GM23338 (cell line): ENCODE measurements at regions not wholly inside any gene's neighbourhood (a gene's known extent, or its start where the extent isn't known, plus 50 kb on each side); places are given as distances from the start of the nearest gene placed in this dataset.

ENCODE experiments used
- ATAC-seq: fragments of 200-7000 bp; cut with Tn5 transposase; 3 replicates; pipeline ENCODE4 v1.9.1; 2020
- DNase-seq: peaks from one replicate; pipeline ENCODE4 v3.0.0-alpha.2; 2015; ENCODE audit warnings: low spot score
- H2AFZ ChIP-seq: fragments of 200-600 bp; sonication (generic); 2 replicates; pipeline ENCODE4 v1.8.0; 2016; ENCODE audit warnings: antibody characterized with exemption, mild to moderate bottlenecking, moderate library complexity
- H3F3A ChIP-seq: fragments of 200-600 bp; sonication (generic); replicated peaks from 2 replicates; pipeline ENCODE4 v1.8.0; 2017; ENCODE audit warnings: antibody characterized with exemption, mixed run types, low read depth
- H3K27ac ChIP-seq: fragments of 200-600 bp; sonication (generic); 2 replicates; pipeline ENCODE4 v1.6.1; 2016; ENCODE audit warnings: low read depth
- H3K27me3 ChIP-seq: fragments of 200-600 bp; sonication (generic); 2 replicates; pipeline ENCODE4 v1.8.0; 2016; ENCODE audit warnings: mild to moderate bottlenecking, mixed run types, moderate library complexity; ENCODE audit not compliant: insufficient read depth
- H3K36me3 ChIP-seq: fragments of 200-600 bp; sonication (generic); 2 replicates; pipeline ENCODE4 v1.8.0; 2016; ENCODE audit warnings: mild to moderate bottlenecking; ENCODE audit not compliant: insufficient read depth
- H3K4me1 ChIP-seq: fragments of 200-600 bp; sonication (generic); 2 replicates; pipeline ENCODE4 v1.8.0; 2016; ENCODE audit warnings: mild to moderate bottlenecking, moderate library complexity; ENCODE audit not compliant: insufficient read depth
- H3K4me2 ChIP-seq: fragments of 200-600 bp; sonication (generic); 2 replicates; pipeline ENCODE4 v1.7.1; 2017; ENCODE audit warnings: mixed run types
- H3K4me3 ChIP-seq: fragments of 200-600 bp; sonication (generic); 2 replicates; pipeline ENCODE4 v1.6.1; 2016; ENCODE audit warnings: mixed run types
- H3K79me2 ChIP-seq: fragments of 200-600 bp; sonication (generic); replicated peaks from 2 replicates; pipeline ENCODE4 v1.8.0; 2017; ENCODE audit warnings: mild to moderate bottlenecking; ENCODE audit not compliant: insufficient read depth
- H3K9me2 ChIP-seq: fragments of 200-600 bp; sonication (generic); 2 replicates; pipeline ENCODE4 v1.8.0; 2017; ENCODE audit not compliant: insufficient read depth
- H4K20me1 ChIP-seq: fragments of 200-600 bp; sonication (generic); replicated peaks from 2 replicates; pipeline ENCODE4 v1.8.0; 2017; ENCODE audit warnings: mild to moderate bottlenecking; ENCODE audit not compliant: insufficient read depth
- H3K27ac Mint-ChIP-seq: 2 replicates; pipeline ENCODE4 v1.8.0; 2020; ENCODE audit warnings: inconsistent platforms, mild to moderate bottlenecking, moderate library complexity, mixed read lengths
- H3K27me3 Mint-ChIP-seq: 3 replicates; pipeline ENCODE4 v1.8.0; 2022; ENCODE audit warnings: low read depth, mild to moderate bottlenecking, moderate library complexity, mixed read lengths, inconsistent platforms; ENCODE audit not compliant: insufficient read depth, poor library complexity
- H3K36me3 Mint-ChIP-seq: 3 replicates; pipeline ENCODE4 v1.8.0; 2021; ENCODE audit warnings: low read depth, mild to moderate bottlenecking, inconsistent platforms, moderate library complexity, mixed read lengths
- H3K4me1 Mint-ChIP-seq: 3 replicates; pipeline ENCODE4 v1.8.0; 2020; ENCODE audit warnings: mild to moderate bottlenecking, inconsistent platforms, mixed read lengths
- H3K4me3 Mint-ChIP-seq: 3 replicates; pipeline ENCODE4 v1.8.0; 2021; ENCODE audit warnings: moderate library complexity, mild to moderate bottlenecking, inconsistent platforms, mixed read lengths
- H3K9me3 Mint-ChIP-seq: 3 replicates; pipeline ENCODE4 v1.8.0; 2020; ENCODE audit warnings: moderate library complexity, mild to moderate bottlenecking, inconsistent platforms, mixed read lengths
- CREB1 ChIP-seq: fragments of 250-450 bp; sonication (Bioruptor Pico); IDR thresholded peaks from 2 replicates; pipeline ENCODE4 v1.5.0; 2020; ENCODE audit warnings: low read depth, mild to moderate bottlenecking, moderate library complexity
- EZH2 ChIP-seq: fragments of 200-600 bp; sonication (generic); IDR thresholded peaks from one replicate; pipeline ENCODE4 v1.8.0; 2017; ENCODE audit warnings: antibody characterized with exemption, mild to moderate bottlenecking, low read depth; ENCODE audit not compliant: unreplicated experiment
- EZH2phosphoT487 ChIP-seq: fragments of 200-600 bp; sonication (generic); IDR thresholded peaks from one replicate; pipeline ENCODE4 v1.8.1; 2018; ENCODE audit warnings: antibody characterized with exemption; ENCODE audit not compliant: unreplicated experiment
- JUNB ChIP-seq: IDR thresholded peaks from one replicate; pipeline ENCODE4 v1.6.1; 2016; ENCODE audit warnings: antibody characterized with exemption; ENCODE audit not compliant: unreplicated experiment
- NANOG ChIP-seq: IDR thresholded peaks from 2 replicates; pipeline ENCODE4 v1.6.1; 2016; ENCODE audit warnings: antibody characterized with exemption, borderline replicate concordance
- POLR2AphosphoS5 ChIP-seq: IDR thresholded peaks from 2 replicates; pipeline ENCODE4 v1.6.1; 2016; ENCODE audit warnings: antibody characterized with exemption, low read depth
- STAT1 ChIP-seq: IDR thresholded peaks from one replicate; pipeline ENCODE4 v1.6.1; 2016; ENCODE audit warnings: antibody characterized with exemption; ENCODE audit not compliant: unreplicated experiment
- ZNF114 ChIP-seq: fragments of 250-450 bp; sonication (Bioruptor Pico); IDR thresholded peaks from 2 replicates; pipeline ENCODE4 v1.5.0; 2020; ENCODE audit warnings: mild to moderate bottlenecking, moderate library complexity
- ZNF331 ChIP-seq: fragments of 250-450 bp; sonication (Bioruptor Pico); IDR thresholded peaks from 2 replicates; pipeline ENCODE4 v1.5.0; 2020; ENCODE audit warnings: low read depth, mild to moderate bottlenecking, moderate library complexity
- TF ChIP-seq, protein P1 (sequence below), 2 experiments: fragments of 200-600 bp in 1 of 2; sonication (generic) in 1 of 2; conservative IDR thresholded peaks; 2 replicates each; pipeline versions ENCODE4 v1.5.1 to v1.6.1; 2016 to 2017; ENCODE audit warnings: antibody characterized with exemption in 2 of 2, low read depth in 2 of 2, mild to moderate bottlenecking in 2 of 2, moderate library complexity in 1 of 2
- TF ChIP-seq, protein P2 (sequence below): fragments of 250-450 bp; sonication (Bioruptor Pico); IDR thresholded peaks from 2 replicates; pipeline ENCODE4 v1.5.0; 2020; ENCODE audit warnings: mild to moderate bottlenecking, moderate library complexity
- TF ChIP-seq, protein P3 (sequence below): IDR thresholded peaks from 2 replicates; pipeline ENCODE4 v1.6.1; 2016; ENCODE audit warnings: antibody characterized with exemption
- TF ChIP-seq, protein P4 (sequence below): IDR thresholded peaks from one replicate; pipeline ENCODE4 v1.6.1; 2018; ENCODE audit warnings: antibody characterized with exemption; ENCODE audit not compliant: unreplicated experiment

DNA sequence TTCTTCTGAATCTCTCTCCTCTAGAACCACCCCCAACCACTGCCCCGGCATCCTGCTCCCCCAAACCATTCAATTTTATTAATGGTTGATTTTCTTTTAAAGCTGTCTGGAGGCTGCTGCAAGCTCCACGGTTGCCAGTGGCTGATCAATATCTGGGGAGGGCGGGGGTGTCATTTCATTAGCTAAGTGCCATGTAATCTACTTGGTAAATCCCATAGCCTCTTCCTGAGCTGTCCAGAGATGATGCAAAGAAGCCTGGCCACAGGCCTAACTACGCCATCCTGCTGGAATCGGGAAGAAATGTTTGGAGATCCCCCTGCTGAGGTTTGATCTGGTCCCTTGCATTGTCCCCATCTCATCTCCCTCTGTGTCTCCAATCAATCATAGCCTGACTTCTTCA, 440.1 kb downstream of the MIAT start:
- no peaks in the 10 kb centered on the region for H3K36me3 Mint-ChIP-seq
- TF ChIP-seq, protein P1, sequence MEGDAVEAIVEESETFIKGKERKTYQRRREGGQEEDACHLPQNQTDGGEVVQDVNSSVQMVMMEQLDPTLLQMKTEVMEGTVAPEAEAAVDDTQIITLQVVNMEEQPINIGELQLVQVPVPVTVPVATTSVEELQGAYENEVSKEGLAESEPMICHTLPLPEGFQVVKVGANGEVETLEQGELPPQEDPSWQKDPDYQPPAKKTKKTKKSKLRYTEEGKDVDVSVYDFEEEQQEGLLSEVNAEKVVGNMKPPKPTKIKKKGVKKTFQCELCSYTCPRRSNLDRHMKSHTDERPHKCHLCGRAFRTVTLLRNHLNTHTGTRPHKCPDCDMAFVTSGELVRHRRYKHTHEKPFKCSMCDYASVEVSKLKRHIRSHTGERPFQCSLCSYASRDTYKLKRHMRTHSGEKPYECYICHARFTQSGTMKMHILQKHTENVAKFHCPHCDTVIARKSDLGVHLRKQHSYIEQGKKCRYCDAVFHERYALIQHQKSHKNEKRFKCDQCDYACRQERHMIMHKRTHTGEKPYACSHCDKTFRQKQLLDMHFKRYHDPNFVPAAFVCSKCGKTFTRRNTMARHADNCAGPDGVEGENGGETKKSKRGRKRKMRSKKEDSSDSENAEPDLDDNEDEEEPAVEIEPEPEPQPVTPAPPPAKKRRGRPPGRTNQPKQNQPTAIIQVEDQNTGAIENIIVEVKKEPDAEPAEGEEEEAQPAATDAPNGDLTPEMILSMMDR (conservative IDR thresholded peaks at IDR 0.05; ENCODE audit: low read depth in 2 of 2), result no peak
- no peak for TF ChIP-seq ZNF114 (CRISPR knock-in tag)
- no peak for TF ChIP-seq EZH2phosphoT487
- TF ChIP-seq ZNF331 (CRISPR knock-in tag), result no peak
- no peak for TF ChIP-seq CREB1 (CRISPR knock-in tag)
- TF ChIP-seq EZH2, result no peak
- TF ChIP-seq, protein P2, sequence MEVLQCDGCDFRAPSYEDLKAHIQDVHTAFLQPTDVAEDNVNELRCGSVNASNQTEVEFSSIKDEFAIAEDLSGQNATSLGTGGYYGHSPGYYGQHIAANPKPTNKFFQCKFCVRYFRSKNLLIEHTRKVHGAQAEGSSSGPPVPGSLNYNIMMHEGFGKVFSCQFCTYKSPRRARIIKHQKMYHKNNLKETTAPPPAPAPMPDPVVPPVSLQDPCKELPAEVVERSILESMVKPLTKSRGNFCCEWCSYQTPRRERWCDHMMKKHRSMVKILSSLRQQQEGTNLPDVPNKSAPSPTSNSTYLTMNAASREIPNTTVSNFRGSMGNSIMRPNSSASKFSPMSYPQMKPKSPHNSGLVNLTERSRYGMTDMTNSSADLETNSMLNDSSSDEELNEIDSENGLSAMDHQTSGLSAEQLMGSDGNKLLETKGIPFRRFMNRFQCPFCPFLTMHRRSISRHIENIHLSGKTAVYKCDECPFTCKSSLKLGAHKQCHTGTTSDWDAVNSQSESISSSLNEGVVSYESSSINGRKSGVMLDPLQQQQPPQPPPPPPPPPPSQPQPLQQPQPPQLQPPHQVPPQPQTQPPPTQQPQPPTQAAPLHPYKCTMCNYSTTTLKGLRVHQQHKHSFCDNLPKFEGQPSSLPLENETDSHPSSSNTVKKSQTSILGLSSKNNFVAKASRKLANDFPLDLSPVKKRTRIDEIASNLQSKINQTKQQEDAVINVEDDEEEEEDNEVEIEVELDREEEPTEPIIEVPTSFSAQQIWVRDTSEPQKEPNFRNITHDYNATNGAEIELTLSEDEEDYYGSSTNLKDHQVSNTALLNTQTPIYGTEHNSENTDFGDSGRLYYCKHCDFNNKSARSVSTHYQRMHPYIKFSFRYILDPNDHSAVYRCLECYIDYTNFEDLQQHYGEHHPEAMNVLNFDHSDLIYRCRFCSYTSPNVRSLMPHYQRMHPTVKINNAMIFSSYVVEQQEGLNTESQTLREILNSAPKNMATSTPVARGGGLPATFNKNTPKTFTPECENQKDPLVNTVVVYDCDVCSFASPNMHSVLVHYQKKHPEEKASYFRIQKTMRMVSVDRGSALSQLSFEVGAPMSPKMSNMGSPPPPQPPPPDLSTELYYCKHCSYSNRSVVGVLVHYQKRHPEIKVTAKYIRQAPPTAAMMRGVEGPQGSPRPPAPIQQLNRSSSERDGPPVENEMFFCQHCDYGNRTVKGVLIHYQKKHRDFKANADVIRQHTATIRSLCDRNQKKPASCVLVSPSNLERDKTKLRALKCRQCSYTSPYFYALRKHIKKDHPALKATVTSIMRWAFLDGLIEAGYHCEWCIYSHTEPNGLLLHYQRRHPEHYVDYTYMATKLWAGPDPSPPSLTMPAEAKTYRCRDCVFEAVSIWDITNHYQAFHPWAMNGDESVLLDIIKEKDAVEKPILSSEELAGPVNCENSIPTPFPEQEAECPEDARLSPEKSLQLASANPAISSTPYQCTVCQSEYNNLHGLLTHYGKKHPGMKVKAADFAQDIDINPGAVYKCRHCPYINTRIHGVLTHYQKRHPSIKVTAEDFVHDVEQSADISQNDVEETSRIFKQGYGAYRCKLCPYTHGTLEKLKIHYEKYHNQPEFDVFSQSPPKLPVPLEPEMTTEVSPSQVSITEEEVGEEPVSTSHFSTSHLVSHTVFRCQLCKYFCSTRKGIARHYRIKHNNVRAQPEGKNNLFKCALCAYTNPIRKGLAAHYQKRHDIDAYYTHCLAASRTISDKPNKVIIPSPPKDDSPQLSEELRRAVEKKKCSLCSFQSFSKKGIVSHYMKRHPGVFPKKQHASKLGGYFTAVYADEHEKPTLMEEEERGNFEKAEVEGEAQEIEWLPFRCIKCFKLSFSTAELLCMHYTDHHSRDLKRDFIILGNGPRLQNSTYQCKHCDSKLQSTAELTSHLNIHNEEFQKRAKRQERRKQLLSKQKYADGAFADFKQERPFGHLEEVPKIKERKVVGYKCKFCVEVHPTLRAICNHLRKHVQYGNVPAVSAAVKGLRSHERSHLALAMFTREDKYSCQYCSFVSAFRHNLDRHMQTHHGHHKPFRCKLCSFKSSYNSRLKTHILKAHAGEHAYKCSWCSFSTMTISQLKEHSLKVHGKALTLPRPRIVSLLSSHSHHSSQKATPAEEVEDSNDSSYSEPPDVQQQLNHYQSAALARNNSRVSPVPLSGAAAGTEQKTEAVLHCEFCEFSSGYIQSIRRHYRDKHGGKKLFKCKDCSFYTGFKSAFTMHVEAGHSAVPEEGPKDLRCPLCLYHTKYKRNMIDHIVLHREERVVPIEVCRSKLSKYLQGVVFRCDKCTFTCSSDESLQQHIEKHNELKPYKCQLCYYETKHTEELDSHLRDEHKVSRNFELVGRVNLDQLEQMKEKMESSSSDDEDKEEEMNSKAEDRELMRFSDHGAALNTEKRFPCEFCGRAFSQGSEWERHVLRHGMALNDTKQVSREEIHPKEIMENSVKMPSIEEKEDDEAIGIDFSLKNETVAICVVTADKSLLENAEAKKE, result no peak
- TF ChIP-seq, protein P3, sequence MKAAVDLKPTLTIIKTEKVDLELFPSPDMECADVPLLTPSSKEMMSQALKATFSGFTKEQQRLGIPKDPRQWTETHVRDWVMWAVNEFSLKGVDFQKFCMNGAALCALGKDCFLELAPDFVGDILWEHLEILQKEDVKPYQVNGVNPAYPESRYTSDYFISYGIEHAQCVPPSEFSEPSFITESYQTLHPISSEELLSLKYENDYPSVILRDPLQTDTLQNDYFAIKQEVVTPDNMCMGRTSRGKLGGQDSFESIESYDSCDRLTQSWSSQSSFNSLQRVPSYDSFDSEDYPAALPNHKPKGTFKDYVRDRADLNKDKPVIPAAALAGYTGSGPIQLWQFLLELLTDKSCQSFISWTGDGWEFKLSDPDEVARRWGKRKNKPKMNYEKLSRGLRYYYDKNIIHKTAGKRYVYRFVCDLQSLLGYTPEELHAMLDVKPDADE, result no peak
- TF ChIP-seq NANOG, result no peak
- TF ChIP-seq POLR2AphosphoS5, result no peak
- TF ChIP-seq, protein P4, sequence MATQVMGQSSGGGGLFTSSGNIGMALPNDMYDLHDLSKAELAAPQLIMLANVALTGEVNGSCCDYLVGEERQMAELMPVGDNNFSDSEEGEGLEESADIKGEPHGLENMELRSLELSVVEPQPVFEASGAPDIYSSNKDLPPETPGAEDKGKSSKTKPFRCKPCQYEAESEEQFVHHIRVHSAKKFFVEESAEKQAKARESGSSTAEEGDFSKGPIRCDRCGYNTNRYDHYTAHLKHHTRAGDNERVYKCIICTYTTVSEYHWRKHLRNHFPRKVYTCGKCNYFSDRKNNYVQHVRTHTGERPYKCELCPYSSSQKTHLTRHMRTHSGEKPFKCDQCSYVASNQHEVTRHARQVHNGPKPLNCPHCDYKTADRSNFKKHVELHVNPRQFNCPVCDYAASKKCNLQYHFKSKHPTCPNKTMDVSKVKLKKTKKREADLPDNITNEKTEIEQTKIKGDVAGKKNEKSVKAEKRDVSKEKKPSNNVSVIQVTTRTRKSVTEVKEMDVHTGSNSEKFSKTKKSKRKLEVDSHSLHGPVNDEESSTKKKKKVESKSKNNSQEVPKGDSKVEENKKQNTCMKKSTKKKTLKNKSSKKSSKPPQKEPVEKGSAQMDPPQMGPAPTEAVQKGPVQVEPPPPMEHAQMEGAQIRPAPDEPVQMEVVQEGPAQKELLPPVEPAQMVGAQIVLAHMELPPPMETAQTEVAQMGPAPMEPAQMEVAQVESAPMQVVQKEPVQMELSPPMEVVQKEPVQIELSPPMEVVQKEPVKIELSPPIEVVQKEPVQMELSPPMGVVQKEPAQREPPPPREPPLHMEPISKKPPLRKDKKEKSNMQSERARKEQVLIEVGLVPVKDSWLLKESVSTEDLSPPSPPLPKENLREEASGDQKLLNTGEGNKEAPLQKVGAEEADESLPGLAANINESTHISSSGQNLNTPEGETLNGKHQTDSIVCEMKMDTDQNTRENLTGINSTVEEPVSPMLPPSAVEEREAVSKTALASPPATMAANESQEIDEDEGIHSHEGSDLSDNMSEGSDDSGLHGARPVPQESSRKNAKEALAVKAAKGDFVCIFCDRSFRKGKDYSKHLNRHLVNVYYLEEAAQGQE, result no peak
- TF ChIP-seq STAT1, result no peak
- no peak for TF ChIP-seq JUNB
- Histone ChIP-seq H3K4me3 (no peak overlapping the region), H3K36me3 (no peaks in the 10 kb centered on the region), H3K27ac (no peak overlapping the region), H3K4me2 (no peak overlapping the region), H3K4me1 (peaks cover 15% of the 10 kb centered on the region; the same call in 1 of the 2 replicates), H3F3A (0 out of 2 replicates have a peak, but pooled peaks cover 3% of the 10 kb centered on the region), H3K9me2 (0 out of 2 replicates have a peak, but pooled peaks cover 4% of the 10 kb centered on the region), H2AFZ (no peak overlapping the region), H3K79me2 (no peaks in the 10 kb centered on the region), H4K20me1 (no peaks in the 10 kb centered on the region), H3K27me3 (peaks cover 4% of the 10 kb centered on the region; the same call in 1 of the 2 replicates)
- H3K27ac Mint-ChIP-seq, result no peak overlapping the region
- H3K9me3 Mint-ChIP-seq, result no peaks in the 10 kb centered on the region
- DNase-seq (no peak), ATAC-seq (no peak)
- peaks cover 23% of the 10 kb centered on the region for H3K4me1 Mint-ChIP-seq
- H3K4me3 Mint-ChIP-seq, result no peak overlapping the region
- peaks cover 7% of the 10 kb centered on the region for H3K27me3 Mint-ChIP-seq
